ENCODE measurements at regions not wholly inside any gene's neighbourhood (a gene's known extent, or its start where the extent isn't known, plus 50 kb on each side); places are given as distances from the start of the nearest gene placed in this dataset.

DNA sequence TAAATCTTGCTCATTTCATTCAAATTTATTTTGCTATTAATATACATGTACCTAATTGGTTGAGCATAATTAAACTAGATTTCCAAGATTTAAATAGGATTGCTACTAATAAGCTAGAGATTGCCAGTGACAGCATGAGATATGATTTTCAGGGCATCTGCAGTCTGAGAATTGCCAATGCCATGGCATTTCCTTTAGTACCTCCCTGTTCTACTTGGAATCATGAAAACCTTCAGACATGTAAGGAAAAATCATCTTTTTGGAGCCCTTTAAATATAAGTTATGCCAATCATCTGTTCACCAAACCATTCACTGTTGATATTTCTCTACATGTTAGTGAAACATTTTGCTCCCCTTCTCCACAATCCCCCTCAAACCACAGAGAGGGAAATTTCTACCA is 691.4 kb downstream of the DNAH5 start:
- TF ChIP-seq POLR2A (IDR thresholded peaks at IDR 0.05) (no peak), CTCF (IDR thresholded peaks at IDR 0.05 in 8 of 11, conservative IDR thresholded peaks at IDR 0.05 in 3 of 11) (no peak), POLR2AphosphoS5 (IDR thresholded peaks at IDR 0.05) (no peak)
